ENCODE measurements at regions not wholly inside any gene's neighbourhood (a gene's known extent, or its start where the extent isn't known, plus 50 kb on each side); places are given as distances from the start of the nearest gene placed in this dataset.

- no peak overlapping the region for H4K8ac ChIP-seq (replicated peaks; ENCODE audit: insufficient read length, low read depth, low read length)
These were observed 357.3 kb downstream of the ZEB2 start for GRCh38 chr2:144162652-144163051.

More at GRCh38 chr2:144162652-144163051, 357.3 kb downstream of the ZEB2 start:
- H3K9me3 ChIP-seq (ENCODE audit: control insufficient read depth, low read depth, low read length) = no peaks in the 10 kb centered on the region
- H3T11ph ChIP-seq (ENCODE audit: low read length) = no peak overlapping the region
- 0 out of 4 replicates have a peak, but pooled peaks cover 2 to 3% of the 10 kb centered on the region in 2 experiments for H3K4me1 Mint-ChIP-seq
- no peak overlapping the region for H3K27ac ChIP-seq (ENCODE audit: insufficient read length, low read depth, low read length)
- DNase-seq = peak; percentile 53
- no peak overlapping the region for H2AFZ ChIP-seq (ENCODE audit: low read length)
- no peak overlapping the region for H3K14ac ChIP-seq (ENCODE audit: insufficient read depth, low read length)
- H2BK120ac ChIP-seq (ENCODE audit: low read depth, low read length, poor library complexity, severe bottlenecking) = no peak overlapping the region
- WGBS (ENCODE audit: extremely low coverage, insufficient read length, low lambda C conversion rate) = no CpG with 5 or more reads among the region's 5 CpGs
- H3K79me2 ChIP-seq (ENCODE audit: insufficient read depth, low read length) = no peaks in the 10 kb centered on the region
- no peak overlapping the region for H3K4ac ChIP-seq (ENCODE audit: low read depth, low read length)
- H4K5ac ChIP-seq (ENCODE audit: insufficient read length, low read depth, low read length) = no peak overlapping the region
- TF ChIP-seq CTCF (conservative IDR thresholded peaks at IDR 0.05) = peak; percentile 87
- no peak overlapping the region for H2AK5ac ChIP-seq (ENCODE audit: insufficient read length, low read length)
- no peaks in the 10 kb centered on the region for H3K79me1 ChIP-seq (ENCODE audit: insufficient read depth, low read depth, low read length, poor library complexity, severe bottlenecking)
- H4K20me1 ChIP-seq (ENCODE audit: control insufficient read depth, insufficient read depth, insufficient read length) = no peaks in the 10 kb centered on the region
- H3K23me2 ChIP-seq (ENCODE audit: insufficient read length, low read depth, low read length, poor library complexity, severe bottlenecking) = no peaks in the 10 kb centered on the region
- H3K9me3 Mint-ChIP-seq = no peaks in the 10 kb centered on the region
- no peak overlapping the region for H3K18ac ChIP-seq (ENCODE audit: insufficient read length, low read depth, low read length)
- H3K56ac ChIP-seq (ENCODE audit: insufficient read length, low read depth, low read length) = no peak overlapping the region
- H3K4me3 Mint-ChIP-seq = no peak overlapping the region
- H2BK15ac ChIP-seq (ENCODE audit: low read depth, low read length) = no peak overlapping the region
- no peak overlapping the region for H3K27ac Mint-ChIP-seq
- H3K23ac ChIP-seq (ENCODE audit: insufficient read length, low read depth, low read length) = no peak overlapping the region
- H3K27me3 Mint-ChIP-seq (ENCODE audit: low read depth) = no peaks in the 10 kb centered on the region
- no peak overlapping the region for H2BK12ac ChIP-seq (ENCODE audit: insufficient read length, low read depth, low read length)
- no peak overlapping the region for H3K4me2 ChIP-seq (ENCODE audit: insufficient read depth, insufficient read length, low read length)
- H2BK20ac ChIP-seq (ENCODE audit: low read depth, low read length, poor library complexity, severe bottlenecking) = no peak overlapping the region
- H2BK5ac ChIP-seq (ENCODE audit: insufficient read length, low read length) = no peak overlapping the region
- H4K91ac ChIP-seq (ENCODE audit: insufficient read length, low read depth, low read length) = no peak overlapping the region
- H3K4me1 ChIP-seq (ENCODE audit: insufficient read depth, low read length) = no peaks in the 10 kb centered on the region
- H3K36me3 Mint-ChIP-seq (ENCODE audit: insufficient read depth in 1 of 3, low read depth in 3 of 3) = no peaks in the 10 kb centered on the region
- no peaks in the 10 kb centered on the region for H3K27me3 ChIP-seq (ENCODE audit: insufficient read depth, low read length)
- no peak overlapping the region for H3K9ac ChIP-seq (ENCODE audit: extremely low read depth, insufficient read length, low read length)

Data from H9 (cell line).